H1 (cell line): ENCODE measurements at regions not wholly inside any gene's neighbourhood (a gene's known extent, or its start where the extent isn't known, plus 50 kb on each side); places are given as distances from the start of the nearest gene placed in this dataset.

Experiments
- CTCF ChIA-PET: fragments of 300-600 bp; sonication (Branson Sonifier 250); formaldehyde crosslinking; loops from one replicate; lab custom pipeline; 2021; ENCODE audit not compliant: partially characterized antibody; lab: Charles Lee
- POLR2A ChIA-PET: fragments of 300-600 bp; sonication (Branson Sonifier 250); formaldehyde crosslinking; loops from one replicate; lab custom pipeline; 2021; ENCODE audit warnings: inconsistent platforms; ENCODE audit not compliant: partially characterized antibody; lab: Charles Lee
- DNase-seq, 2 experiments: peaks; one replicate each; pipeline versions ENCODE4 v3.0.0 to v3.0.0-alpha.2; 2010 to 2022; ENCODE audit warnings: low spot score in 2 of 2, low read depth in 1 of 2, mixed read lengths in 1 of 2
- FAIRE-seq: peaks from 2 replicates; lab custom pipeline; 2011; peaks lifted over from hg19 to GRCh38; lab: Jason Lieb, UNC
- H2AFZ ChIP-seq: 2 replicates; pipeline ENCODE4 v1.8.1; 2012; ENCODE audit warnings: low read length, inconsistent platforms
- H2AK5ac ChIP-seq: 2 replicates; pipeline ENCODE4 v1.6.1; 2013; ENCODE audit warnings: low read depth, low read length
- H2BK120ac ChIP-seq: replicated peaks from 2 replicates; pipeline ENCODE3; 2013; ENCODE audit warnings: low read depth, low read length, inconsistent platforms
- H2BK12ac ChIP-seq: 2 replicates; pipeline ENCODE4 v1.6.1; 2013; ENCODE audit warnings: low read depth, low read length
- H2BK15ac ChIP-seq: 2 replicates; pipeline ENCODE4 v1.6.1; 2013; ENCODE audit warnings: low read length
- H2BK20ac ChIP-seq: 2 replicates; pipeline ENCODE4 v1.6.1; 2013; ENCODE audit warnings: low read length
- H2BK5ac ChIP-seq: 2 replicates; pipeline ENCODE4 v1.6.1; 2013; ENCODE audit warnings: low read depth, low read length
- H3K14ac ChIP-seq: 2 replicates; pipeline ENCODE4 v1.6.1; 2013; ENCODE audit warnings: inconsistent platforms; ENCODE audit not compliant: insufficient read length
- H3K18ac ChIP-seq: 2 replicates; pipeline ENCODE4 v1.6.1; 2013; ENCODE audit warnings: low read length; ENCODE audit errors: extremely low read depth
- H3K23ac ChIP-seq: 2 replicates; pipeline ENCODE4 v1.6.1; 2013; ENCODE audit warnings: inconsistent platforms; ENCODE audit not compliant: insufficient read length
- H3K23me2 ChIP-seq: 2 replicates; pipeline ENCODE4 v1.6.1; 2013; ENCODE audit warnings: low read depth, low read length
- H3K27ac ChIP-seq: 2 replicates; pipeline ENCODE4 v1.6.1; 2011; ENCODE audit warnings: low read depth, low read length, inconsistent platforms
- H3K27me3 ChIP-seq, 4 experiments: replicated peaks in 1 of 4; 1 replicate in 1 of 4; 2 replicates in 3 of 4; pipeline versions ENCODE4 v1.6.1 to v1.8.1; 2011 to 2013; ENCODE audit warnings: low read length in 3 of 4, mild to moderate bottlenecking in 3 of 4, inconsistent platforms in 2 of 4, mixed read lengths in 2 of 4, moderate library complexity in 1 of 4; ENCODE audit not compliant: control insufficient read depth in 3 of 4, insufficient read depth in 3 of 4; ENCODE audit errors: extremely low read depth in 1 of 4
- H3K36me3 ChIP-seq, 4 experiments: 2 replicates each; pipeline versions ENCODE4 v1.6.1 to v1.8.1; 2011 to 2013; ENCODE audit warnings: mild to moderate bottlenecking in 4 of 4, low read length in 3 of 4, moderate library complexity in 2 of 4, control low read depth in 1 of 4, inconsistent platforms in 1 of 4; ENCODE audit not compliant: insufficient read depth in 4 of 4, control insufficient read depth in 2 of 4
- H3K4ac ChIP-seq: replicated peaks from 2 replicates; pipeline ENCODE3; 2013; ENCODE audit warnings: low read length, low read depth, mixed read lengths, inconsistent platforms; ENCODE audit not compliant: insufficient read length
- H3K4me1 ChIP-seq, 4 experiments: replicated peaks in 1 of 4; 1 replicate in 1 of 4; 2 replicates in 3 of 4; pipeline versions ENCODE4 v1.6.1 to v1.8.1; 2011 to 2013; ENCODE audit warnings: low read length in 3 of 4, inconsistent platforms in 2 of 4, mixed read lengths in 1 of 4; ENCODE audit not compliant: insufficient read depth in 4 of 4, control insufficient read depth in 3 of 4
- H3K4me2 ChIP-seq, 2 experiments: 2 replicates each; pipeline versions ENCODE4 v1.6.1 to v1.8.1; 2011 to 2013; ENCODE audit warnings: low read depth in 2 of 2, low read length in 2 of 2, control low read depth in 1 of 2, inconsistent platforms in 1 of 2, mild to moderate bottlenecking in 1 of 2; ENCODE audit not compliant: insufficient read depth in 1 of 2
- H3K4me3 ChIP-seq, 4 experiments: fragments of 200-600, 300-600 bp in 1 of 4; sonication (generic), shearing (Covaris generic), sonication (Bioruptor Twin) in 1 of 4; 2 replicates each; pipeline versions ENCODE4 v1.5.1 to v1.8.1; 2011 to 2016; ENCODE audit warnings: low read length in 4 of 4, low read depth in 3 of 4, control low read depth in 2 of 4, inconsistent platforms in 2 of 4, mild to moderate bottlenecking in 2 of 4, mixed read lengths in 1 of 4, moderate library complexity in 1 of 4; ENCODE audit not compliant: insufficient read depth in 2 of 4; ENCODE audit errors: extremely low read depth in 1 of 4
- H3K56ac ChIP-seq: replicated peaks from 2 replicates; pipeline ENCODE3; 2013; ENCODE audit warnings: low read depth, mild to moderate bottlenecking, mixed read lengths, low read length, inconsistent platforms; ENCODE audit not compliant: insufficient read length
- H3K79me1 ChIP-seq: 2 replicates; pipeline ENCODE4 v1.6.1; 2013; ENCODE audit warnings: low read depth, low read length, control low read depth
- H3K79me2 ChIP-seq, 2 experiments: 2 replicates each; pipeline versions ENCODE4 v1.6.1 to v1.8.1; 2012 to 2013; ENCODE audit warnings: low read length in 2 of 2, mild to moderate bottlenecking in 2 of 2, inconsistent platforms in 1 of 2; ENCODE audit not compliant: insufficient read depth in 2 of 2, control insufficient read depth in 1 of 2
- H3K9ac ChIP-seq, 4 experiments: replicated peaks in 1 of 4; 1 replicate in 1 of 4; 2 replicates in 3 of 4; pipeline versions ENCODE4 v1.6.1 to v1.8.1; 2011 to 2013; ENCODE audit warnings: low read depth in 3 of 4, low read length in 3 of 4, control low read depth in 2 of 4, mild to moderate bottlenecking in 2 of 4, moderate library complexity in 2 of 4, inconsistent platforms in 1 of 4; ENCODE audit errors: extremely low read depth in 1 of 4
- H3K9me3 ChIP-seq, 2 experiments: 2 replicates each; pipeline versions ENCODE4 v1.6.1 to v1.8.1; 2012 to 2013; ENCODE audit warnings: mild to moderate bottlenecking in 2 of 2, moderate library complexity in 2 of 2, control low read depth in 1 of 2, inconsistent platforms in 1 of 2, low read depth in 1 of 2, low read length in 1 of 2, mixed read lengths in 1 of 2; ENCODE audit not compliant: insufficient read depth in 2 of 2
- H4K20me1 ChIP-seq, 2 experiments: replicated peaks in 1 of 2; 2 replicates each; pipeline versions ENCODE3 to v1.8.1; 2011 to 2013; ENCODE audit warnings: inconsistent platforms in 2 of 2, low read length in 2 of 2, mild to moderate bottlenecking in 1 of 2; ENCODE audit not compliant: insufficient read depth in 2 of 2, control insufficient read depth in 1 of 2
- H4K5ac ChIP-seq: 2 replicates; pipeline ENCODE4 v1.6.1; 2013; ENCODE audit warnings: low read length, low read depth, mixed read lengths, inconsistent platforms; ENCODE audit not compliant: insufficient read length
- H4K8ac ChIP-seq: 2 replicates; pipeline ENCODE4 v1.8.0; 2013; ENCODE audit warnings: mild to moderate bottlenecking, moderate library complexity, low read length, inconsistent platforms; ENCODE audit not compliant: insufficient read depth; ENCODE audit errors: extremely low read depth
- H4K91ac ChIP-seq: replicated peaks from 2 replicates; pipeline ENCODE3; 2013; ENCODE audit warnings: low read length, mixed read lengths, inconsistent platforms; ENCODE audit not compliant: insufficient read length
- CBX5 ChIP-seq: fragments of 300-800, 300-1000 bp; sonication (generic); IDR thresholded peaks from 2 replicates; pipeline ENCODE4 v1.7.1; 2016; ENCODE audit warnings: antibody characterized with exemption, low read length, low read depth
- CHD1 ChIP-seq: IDR thresholded peaks from 2 replicates; pipeline ENCODE4 v1.6.1; 2012; ENCODE audit warnings: low read depth, low read length, improper control_type of control experiment
- CHD2 ChIP-seq: IDR thresholded peaks from 2 replicates; pipeline ENCODE4 v1.6.1; 2012; ENCODE audit warnings: low read length, improper control_type of control experiment
- CREB1 ChIP-seq: IDR thresholded peaks from 2 replicates; pipeline ENCODE4 v1.6.1; 2012; ENCODE audit warnings: inconsistent platforms
- EP300 ChIP-seq, 2 experiments: IDR thresholded peaks; 1 replicate in 1 of 2; 2 replicates in 1 of 2; pipeline ENCODE4 v1.6.1; 2011 to 2012; ENCODE audit warnings: low read depth in 2 of 2, low read length in 2 of 2, mild to moderate bottlenecking in 2 of 2, borderline replicate concordance in 1 of 2, inconsistent platforms in 1 of 2, moderate library complexity in 1 of 2
- EZH2 ChIP-seq: fragments of 200-600 bp; sonication (generic); IDR thresholded peaks from 2 replicates; pipeline ENCODE4 v1.7.1; 2012; ENCODE audit warnings: low read depth, mild to moderate bottlenecking, moderate library complexity, low read length, inconsistent platforms; ENCODE audit not compliant: severe bottlenecking
- HDAC2 ChIP-seq, 2 experiments: fragments of 300-600 bp in 1 of 2; sonication (generic) in 1 of 2; IDR thresholded peaks; 2 replicates each; pipeline ENCODE4 v1.6.1; 2011 to 2012; ENCODE audit warnings: low read depth in 2 of 2, low read length in 2 of 2, mild to moderate bottlenecking in 2 of 2, moderate library complexity in 2 of 2, borderline replicate concordance in 1 of 2, inconsistent platforms in 1 of 2
- POLR2A ChIP-seq, 2 experiments: IDR thresholded peaks; 1 replicate in 1 of 2; 2 replicates in 1 of 2; pipeline ENCODE4 v1.6.1; 2011; ENCODE audit warnings: low read depth in 2 of 2, low read length in 2 of 2, mild to moderate bottlenecking in 2 of 2; ENCODE audit errors: control extremely low read depth in 1 of 2
- SP2 ChIP-seq: IDR thresholded peaks from 2 replicates; pipeline ENCODE4 v1.6.1; 2012; ENCODE audit warnings: mild to moderate bottlenecking, low read length, inconsistent platforms
- SUZ12 ChIP-seq: fragments of 200-600 bp; sonication (generic); IDR thresholded peaks from 2 replicates; pipeline ENCODE4 v1.6.1; 2012; ENCODE audit warnings: mild to moderate bottlenecking, inconsistent platforms, low read length, moderate library complexity, mixed read lengths
- TAF7 ChIP-seq: optimal IDR thresholded peaks from 2 replicates; pipeline ENCODE3; 2011; ENCODE audit warnings: low read depth, mild to moderate bottlenecking, inconsistent platforms, low read length, moderate library complexity, borderline replicate concordance
- TBP ChIP-seq: IDR thresholded peaks from 2 replicates; pipeline ENCODE4 v1.6.1; 2011; ENCODE audit warnings: low read depth, low read length, improper control_type of control experiment
- USF2 ChIP-seq: IDR thresholded peaks from 2 replicates; pipeline ENCODE4 v1.6.1; 2011; ENCODE audit warnings: low read length, improper control_type of control experiment
- whole genome bisulfite sequencing, 2 experiments: shearing (Covaris generic) in 1 of 2; methylation state at CpG; one replicate each; pipeline versions ENCODE4 v1.1.6 to v1.1.7; 2013 to 2015; ENCODE audit warnings: low lambda C conversion rate in 2 of 2, mixed read lengths in 2 of 2, inconsistent platforms in 1 of 2, low coverage in 1 of 2, missing lambda C conversion rate in 1 of 2; ENCODE audit not compliant: insufficient replicate concordance in 2 of 2, insufficient coverage in 1 of 2, insufficient read length in 1 of 2; ENCODE audit errors: extremely low coverage in 1 of 2, missing lambda C conversion rate in 1 of 2; 5-methylcytosine and 5-hydroxymethylcytosine counted together
- TF ChIP-seq, protein P1 (sequence below): IDR thresholded peaks from 2 replicates; pipeline ENCODE4 v1.6.1; 2011; ENCODE audit warnings: low read depth, mild to moderate bottlenecking, low read length; ENCODE audit not compliant: insufficient read depth

- Histone ChIP-seq H3K4me1 (peaks cover 0 to 7% (median 3%) of the 10 kb centered on the region in 4 experiments; a peak in 2 of 7 replicates), H2BK12ac (no peak overlapping the region), H2BK5ac (no peak overlapping the region), H3K23me2 (no peaks in the 10 kb centered on the region), H4K5ac (no peak overlapping the region), H3K14ac (no peak overlapping the region), H3K36me3 (no peaks in the 10 kb centered on the region), H3K4ac (no peak overlapping the region), H2BK15ac (no peak overlapping the region), H3K23ac (no peak overlapping the region), H4K91ac (no peak overlapping the region), H3K27me3 (no peaks in the 10 kb centered on the region), H3K4me3 (no peak overlapping the region), H2AFZ (no peak overlapping the region), H3K4me2 (no peak overlapping the region), H2BK120ac (no peak overlapping the region), H3K79me2 (no peaks in the 10 kb centered on the region), H4K20me1 (no peaks in the 10 kb centered on the region), H3K56ac (no peak overlapping the region), H3K27ac (no peak overlapping the region), H3K18ac (no peak overlapping the region), H2AK5ac (no peak overlapping the region), H3K9ac (no peak overlapping the region), H2BK20ac (no peak overlapping the region), H3K79me1 (no peaks in the 10 kb centered on the region), H4K8ac (no peak overlapping the region), H3K9me3 (no peaks in the 10 kb centered on the region)
- WGBS, 2 experiments: 88% methylated on average over 3 of the region's 3 CpGs; no CpG with 5 or more reads in 1 of the 2 experiments
- POLR2A ChIA-PET: no interaction called here
- CTCF ChIA-PET: no interaction called here
- no peak for DNase-seq
- FAIRE-seq: no peak
- TF ChIP-seq CBX5: no peak
- no peak for TF ChIP-seq SUZ12
- TF ChIP-seq TAF7: no peak
- no peak for TF ChIP-seq TBP
- no peak for TF ChIP-seq USF2
- no peak for TF ChIP-seq HDAC2 (IDR thresholded peaks at IDR 0.05; ENCODE audit: borderline replicate concordance in 1 of 2, low read depth in 2 of 2, low read length in 2 of 2)
- TF ChIP-seq, protein P1, sequence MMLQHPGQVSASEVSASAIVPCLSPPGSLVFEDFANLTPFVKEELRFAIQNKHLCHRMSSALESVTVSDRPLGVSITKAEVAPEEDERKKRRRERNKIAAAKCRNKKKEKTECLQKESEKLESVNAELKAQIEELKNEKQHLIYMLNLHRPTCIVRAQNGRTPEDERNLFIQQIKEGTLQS: no peak
- no peak for TF ChIP-seq EP300 (IDR thresholded peaks at IDR 0.05; ENCODE audit: borderline replicate concordance in 1 of 2, low read depth in 2 of 2, low read length in 2 of 2)
- no peak for TF ChIP-seq POLR2A (IDR thresholded peaks at IDR 0.05; ENCODE audit: control extremely low read depth in 1 of 2, low read depth in 2 of 2, low read length in 2 of 2)
- TF ChIP-seq SP2: no peak
- no peak for TF ChIP-seq CHD2
- no peak for TF ChIP-seq CREB1
- no peak for TF ChIP-seq CHD1
- no peak for TF ChIP-seq EZH2
Measured at GRCh38 chr11:33521384-33521783, 179.2 kb downstream of the C11orf91 start.
